ENCODE measurements at regions not wholly inside any gene's neighbourhood (a gene's known extent, or its start where the extent isn't known, plus 50 kb on each side); places are given as distances from the start of the nearest gene placed in this dataset.

DNA sequence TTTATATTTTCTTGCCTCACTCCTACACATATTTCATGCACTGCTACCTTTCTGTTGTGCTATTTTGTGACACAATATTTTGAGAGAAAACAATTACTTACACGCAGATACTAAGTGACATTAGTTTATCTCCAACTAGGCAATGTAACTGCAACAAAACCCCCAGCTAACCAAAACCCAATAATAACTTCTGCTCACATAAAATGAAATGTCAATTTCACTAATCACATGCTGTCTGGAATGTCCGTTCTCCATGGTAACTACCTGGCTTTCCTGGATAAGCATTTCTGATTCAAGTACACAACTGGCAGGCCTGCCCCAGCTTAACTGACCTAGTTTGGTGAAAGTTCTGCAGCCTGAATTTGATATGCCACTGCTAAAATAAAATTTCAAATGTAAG lies 313.5 kb downstream of the TMA16 start (continued):
- TF ChIP-seq, protein P1, sequence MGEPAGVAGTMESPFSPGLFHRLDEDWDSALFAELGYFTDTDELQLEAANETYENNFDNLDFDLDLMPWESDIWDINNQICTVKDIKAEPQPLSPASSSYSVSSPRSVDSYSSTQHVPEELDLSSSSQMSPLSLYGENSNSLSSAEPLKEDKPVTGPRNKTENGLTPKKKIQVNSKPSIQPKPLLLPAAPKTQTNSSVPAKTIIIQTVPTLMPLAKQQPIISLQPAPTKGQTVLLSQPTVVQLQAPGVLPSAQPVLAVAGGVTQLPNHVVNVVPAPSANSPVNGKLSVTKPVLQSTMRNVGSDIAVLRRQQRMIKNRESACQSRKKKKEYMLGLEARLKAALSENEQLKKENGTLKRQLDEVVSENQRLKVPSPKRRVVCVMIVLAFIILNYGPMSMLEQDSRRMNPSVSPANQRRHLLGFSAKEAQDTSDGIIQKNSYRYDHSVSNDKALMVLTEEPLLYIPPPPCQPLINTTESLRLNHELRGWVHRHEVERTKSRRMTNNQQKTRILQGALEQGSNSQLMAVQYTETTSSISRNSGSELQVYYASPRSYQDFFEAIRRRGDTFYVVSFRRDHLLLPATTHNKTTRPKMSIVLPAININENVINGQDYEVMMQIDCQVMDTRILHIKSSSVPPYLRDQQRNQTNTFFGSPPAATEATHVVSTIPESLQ (CRISPR knock-in tag; IDR thresholded peaks at IDR 0.05) = no peak
- TF ChIP-seq, protein P2, sequence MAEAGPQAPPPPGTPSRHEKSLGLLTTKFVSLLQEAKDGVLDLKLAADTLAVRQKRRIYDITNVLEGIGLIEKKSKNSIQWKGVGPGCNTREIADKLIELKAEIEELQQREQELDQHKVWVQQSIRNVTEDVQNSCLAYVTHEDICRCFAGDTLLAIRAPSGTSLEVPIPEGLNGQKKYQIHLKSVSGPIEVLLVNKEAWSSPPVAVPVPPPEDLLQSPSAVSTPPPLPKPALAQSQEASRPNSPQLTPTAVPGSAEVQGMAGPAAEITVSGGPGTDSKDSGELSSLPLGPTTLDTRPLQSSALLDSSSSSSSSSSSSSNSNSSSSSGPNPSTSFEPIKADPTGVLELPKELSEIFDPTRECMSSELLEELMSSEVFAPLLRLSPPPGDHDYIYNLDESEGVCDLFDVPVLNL (CRISPR knock-in tag; IDR thresholded peaks at IDR 0.05; ENCODE audit: borderline replicate concordance, low read depth) = no peak
- TF ChIP-seq JUN (CRISPR knock-in tag; IDR thresholded peaks at IDR 0.05) = no peak

DNA sequence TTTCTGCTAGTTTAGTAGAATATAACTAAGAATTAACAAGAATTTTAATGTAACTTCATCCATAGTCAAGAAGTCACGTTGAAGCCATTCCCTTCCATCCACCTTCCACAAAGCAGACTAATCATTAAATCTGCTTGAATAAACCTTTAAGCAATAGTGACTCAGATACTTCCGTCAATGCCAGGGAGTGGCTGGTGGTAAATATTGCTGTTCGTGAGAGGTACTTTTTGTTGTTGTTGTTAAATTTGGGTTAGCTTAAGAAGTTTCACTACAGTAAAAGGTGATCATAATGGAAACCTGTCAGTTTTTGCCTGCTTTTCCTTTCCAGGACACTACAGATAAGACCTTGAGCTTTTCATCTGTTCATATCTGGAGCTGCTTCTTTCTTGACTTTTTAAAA lies 316.3 kb downstream of the TMA16 start:
- POLR2A ChIA-PET = no interaction called here
- CTCF ChIA-PET = no interaction called here
- DNase-seq (ENCODE audit: low spot score) (no peak), ATAC-seq (no peak)
- no peak overlapping the region for H3K27ac Mint-ChIP-seq
- H3K4me3 Mint-ChIP-seq = no peak overlapping the region
- no peaks in the 10 kb centered on the region for H3K36me3 Mint-ChIP-seq
- no peaks in the 10 kb centered on the region for H3K27me3 Mint-ChIP-seq (ENCODE audit: low read depth)
- H3K4me1 Mint-ChIP-seq = 0 out of 2 replicates have a peak, but pooled peaks cover 4% of the 10 kb centered on the region
- no peak for TF ChIP-seq KAT7 (CRISPR knock-in tag; IDR thresholded peaks at IDR 0.05; ENCODE audit: borderline replicate concordance)
- no peak for TF ChIP-seq ZNF423 (CRISPR knock-in tag; IDR thresholded peaks at IDR 0.05)
- H3K9me3 Mint-ChIP-seq = no peaks in the 10 kb centered on the region

DNA sequence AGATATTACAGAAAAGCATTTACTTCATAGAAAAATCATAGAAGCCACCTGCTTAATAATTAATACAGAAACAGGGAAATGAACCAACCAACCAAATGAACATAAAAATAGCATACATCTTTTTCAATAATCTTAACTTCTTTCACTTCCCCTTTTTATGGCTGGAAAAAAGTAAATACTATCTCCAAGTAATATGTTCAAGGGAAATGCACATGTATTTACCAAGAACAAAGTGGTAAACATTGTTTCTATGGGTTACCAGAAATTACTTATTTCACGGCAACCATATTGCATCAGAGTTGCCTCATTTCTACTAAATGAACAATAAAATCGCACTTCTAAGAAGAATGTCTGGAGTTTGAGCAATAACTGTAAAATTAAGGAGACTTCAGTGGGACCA lies 321.3 kb downstream of the TMA16 start:
- ATAC-seq (no peak), DNase-seq (ENCODE audit: low spot score) (no peak)
- no peaks in the 10 kb centered on the region for H3K27me3 Mint-ChIP-seq (ENCODE audit: low read depth)
- no peaks in the 10 kb centered on the region for H3K36me3 Mint-ChIP-seq
- ChIA-PET POLR2A (no interaction called here), CTCF (no interaction called here)
- no peaks in the 10 kb centered on the region; the same call in 1 of the 2 replicates for H3K9me3 Mint-ChIP-seq
- TF ChIP-seq, protein P3, sequence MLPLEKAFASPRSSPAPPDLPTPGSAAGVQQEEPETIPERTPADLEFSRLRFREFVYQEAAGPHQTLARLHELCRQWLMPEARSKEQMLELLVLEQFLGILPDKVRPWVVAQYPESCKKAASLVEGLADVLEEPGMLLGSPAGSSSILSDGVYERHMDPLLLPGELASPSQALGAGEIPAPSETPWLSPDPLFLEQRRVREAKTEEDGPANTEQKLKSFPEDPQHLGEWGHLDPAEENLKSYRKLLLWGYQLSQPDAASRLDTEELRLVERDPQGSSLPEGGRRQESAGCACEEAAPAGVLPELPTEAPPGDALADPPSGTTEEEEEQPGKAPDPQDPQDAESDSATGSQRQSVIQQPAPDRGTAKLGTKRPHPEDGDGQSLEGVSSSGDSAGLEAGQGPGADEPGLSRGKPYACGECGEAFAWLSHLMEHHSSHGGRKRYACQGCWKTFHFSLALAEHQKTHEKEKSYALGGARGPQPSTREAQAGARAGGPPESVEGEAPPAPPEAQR (CRISPR knock-in tag; IDR thresholded peaks at IDR 0.05) = no peak
- TF ChIP-seq NFE2L1 (CRISPR knock-in tag; IDR thresholded peaks at IDR 0.05) (no peak), IRF2 (CRISPR knock-in tag; IDR thresholded peaks at IDR 0.05; ENCODE audit: borderline replicate concordance, low read depth) (no peak), ZNF396 (CRISPR knock-in tag; IDR thresholded peaks at IDR 0.05; ENCODE audit: borderline replicate concordance) (no peak), EMX1 (CRISPR knock-in tag; IDR thresholded peaks at IDR 0.05) (no peak), ETV6 (CRISPR knock-in tag; IDR thresholded peaks at IDR 0.05) (no peak), ZNF671 (CRISPR knock-in tag; IDR thresholded peaks at IDR 0.05) (no peak), NR2C2 (CRISPR knock-in tag; IDR thresholded peaks at IDR 0.05) (no peak), NFYB (CRISPR knock-in tag; conservative IDR thresholded peaks at IDR 0.05; ENCODE audit: low read depth) (no peak), CREB1 (CRISPR knock-in tag; IDR thresholded peaks at IDR 0.05) (no peak), ZNF263 (CRISPR knock-in tag; IDR thresholded peaks at IDR 0.05; ENCODE audit: low read depth) (no peak), ZNF416 (CRISPR knock-in tag; IDR thresholded peaks at IDR 0.05) (no peak)
- TF ChIP-seq, protein P4, sequence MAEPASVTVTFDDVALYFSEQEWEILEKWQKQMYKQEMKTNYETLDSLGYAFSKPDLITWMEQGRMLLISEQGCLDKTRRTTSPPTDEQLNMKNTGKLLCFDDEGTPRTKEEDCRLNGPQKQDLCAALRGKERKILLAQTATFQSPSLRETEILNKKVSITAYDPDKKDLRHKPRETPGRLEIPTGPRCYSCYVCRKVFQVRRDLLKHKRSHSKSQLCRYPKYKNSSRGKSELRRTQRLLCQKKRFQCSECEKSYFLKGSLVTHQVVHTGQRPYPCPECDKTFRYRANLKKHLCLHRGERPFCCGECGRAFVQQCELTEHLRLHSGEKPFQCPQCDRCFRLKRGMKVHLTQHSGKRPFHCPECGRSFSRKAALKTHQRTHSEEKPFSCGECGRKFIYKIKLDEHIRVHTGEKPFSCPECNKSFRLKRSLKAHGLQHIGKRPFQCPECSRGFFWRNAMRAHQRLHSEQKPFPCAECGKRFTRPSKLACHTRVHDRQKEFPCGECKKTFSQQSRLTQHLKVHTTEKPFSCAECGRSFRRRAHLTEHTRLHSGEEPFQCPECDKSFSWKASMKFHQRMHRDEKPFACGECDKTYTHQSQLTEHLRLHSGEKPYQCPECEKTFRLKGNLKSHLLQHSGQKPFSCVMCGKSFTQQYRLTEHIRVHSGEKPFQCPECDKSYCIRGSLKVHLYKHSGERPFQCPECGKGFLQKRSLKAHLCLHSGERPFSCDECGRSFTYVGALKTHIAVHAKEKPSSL (CRISPR knock-in tag; conservative IDR thresholded peaks at IDR 0.05) = no peak
- TF ChIP-seq, protein P5, sequence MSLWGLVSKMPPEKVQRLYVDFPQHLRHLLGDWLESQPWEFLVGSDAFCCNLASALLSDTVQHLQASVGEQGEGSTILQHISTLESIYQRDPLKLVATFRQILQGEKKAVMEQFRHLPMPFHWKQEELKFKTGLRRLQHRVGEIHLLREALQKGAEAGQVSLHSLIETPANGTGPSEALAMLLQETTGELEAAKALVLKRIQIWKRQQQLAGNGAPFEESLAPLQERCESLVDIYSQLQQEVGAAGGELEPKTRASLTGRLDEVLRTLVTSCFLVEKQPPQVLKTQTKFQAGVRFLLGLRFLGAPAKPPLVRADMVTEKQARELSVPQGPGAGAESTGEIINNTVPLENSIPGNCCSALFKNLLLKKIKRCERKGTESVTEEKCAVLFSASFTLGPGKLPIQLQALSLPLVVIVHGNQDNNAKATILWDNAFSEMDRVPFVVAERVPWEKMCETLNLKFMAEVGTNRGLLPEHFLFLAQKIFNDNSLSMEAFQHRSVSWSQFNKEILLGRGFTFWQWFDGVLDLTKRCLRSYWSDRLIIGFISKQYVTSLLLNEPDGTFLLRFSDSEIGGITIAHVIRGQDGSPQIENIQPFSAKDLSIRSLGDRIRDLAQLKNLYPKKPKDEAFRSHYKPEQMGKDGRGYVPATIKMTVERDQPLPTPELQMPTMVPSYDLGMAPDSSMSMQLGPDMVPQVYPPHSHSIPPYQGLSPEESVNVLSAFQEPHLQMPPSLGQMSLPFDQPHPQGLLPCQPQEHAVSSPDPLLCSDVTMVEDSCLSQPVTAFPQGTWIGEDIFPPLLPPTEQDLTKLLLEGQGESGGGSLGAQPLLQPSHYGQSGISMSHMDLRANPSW (CRISPR knock-in tag; conservative IDR thresholded peaks at IDR 0.05; ENCODE audit: low read depth) = no peak
- H3K27ac Mint-ChIP-seq = no peak overlapping the region
- 0 out of 2 replicates have a peak, but pooled peaks cover 4% of the 10 kb centered on the region for H3K4me1 Mint-ChIP-seq
- no peak overlapping the region for H3K4me3 Mint-ChIP-seq

Data from WTC11 (cell line).